DOHH2 (cell line): ENCODE measurements at regions not wholly inside any gene's neighbourhood (a gene's known extent, or its start where the extent isn't known, plus 50 kb on each side); places are given as distances from the start of the nearest gene placed in this dataset.

Source experiments
- H3F3A ChIP-seq: fragments of 200-600 bp; sonication (generic), shearing (Covaris generic); 2 replicates; pipeline ENCODE4 v1.6.0; 2016; ENCODE audit warnings: antibody characterized with exemption, mild to moderate bottlenecking; ENCODE audit not compliant: control insufficient read depth, insufficient read depth
- H3K27ac ChIP-seq: fragments of 200-600 bp; sonication (generic); 2 replicates; pipeline ENCODE4 v1.5.1; 2014; ENCODE audit warnings: low read depth, mild to moderate bottlenecking, low read length, moderate library complexity
- H3K27me3 ChIP-seq: fragments of 200-600 bp; sonication (generic); 2 replicates; pipeline ENCODE4 v1.6.1; 2014; ENCODE audit warnings: mild to moderate bottlenecking, low read length, mixed read lengths; ENCODE audit not compliant: control insufficient read depth
- H3K36me3 ChIP-seq: fragments of 200-600 bp; sonication (generic); 2 replicates; pipeline ENCODE4 v1.6.1; 2014; ENCODE audit warnings: mild to moderate bottlenecking, low read length, moderate library complexity, mixed read lengths; ENCODE audit not compliant: control insufficient read depth
- H3K4me1 ChIP-seq: fragments of 200-600 bp; sonication (generic); 2 replicates; pipeline ENCODE4 v1.6.1; 2014; ENCODE audit warnings: mild to moderate bottlenecking, low read length, mixed read lengths; ENCODE audit not compliant: control insufficient read depth
- H3K4me2 ChIP-seq: fragments of 200-600 bp; sonication (generic); 2 replicates; pipeline ENCODE4 v1.6.0; 2014; ENCODE audit warnings: mild to moderate bottlenecking, low read length, moderate library complexity
- H3K4me3 ChIP-seq: fragments of 200-600 bp; sonication (generic); 2 replicates; pipeline ENCODE4 v1.5.1; 2014; ENCODE audit warnings: mild to moderate bottlenecking, low read length, mixed read lengths
- H3K79me2 ChIP-seq: fragments of 200-600 bp; sonication (generic); 2 replicates; pipeline ENCODE4 v1.6.1; 2014; ENCODE audit warnings: mild to moderate bottlenecking, low read length, mixed read lengths; ENCODE audit not compliant: control insufficient read depth
- H3K9me2 ChIP-seq: fragments of 200-600 bp; sonication (generic); replicated peaks from 2 replicates; pipeline ENCODE4 v1.6.1; 2014; ENCODE audit warnings: mild to moderate bottlenecking, low read length, mixed read lengths; ENCODE audit not compliant: control insufficient read depth
- H3K9me3 ChIP-seq: fragments of 200-600 bp; sonication (generic); 2 replicates; pipeline ENCODE4 v1.6.1; 2014; ENCODE audit warnings: antibody characterized with exemption, low read length, mixed read lengths; ENCODE audit not compliant: control insufficient read depth, insufficient read depth
- H4K20me1 ChIP-seq: fragments of 200-600 bp; sonication (generic); 2 replicates; pipeline ENCODE4 v1.6.0; 2014; ENCODE audit warnings: low read depth, mild to moderate bottlenecking, antibody characterized with exemption, low read length, moderate library complexity; ENCODE audit not compliant: control insufficient read depth, insufficient read depth
- EZH2phosphoT487 ChIP-seq: fragments of 200-600 bp; sonication (generic); IDR thresholded peaks from 2 replicates; pipeline ENCODE4 v1.6.1; 2017; ENCODE audit warnings: borderline replicate concordance, mild to moderate bottlenecking, antibody characterized with exemption, low read length, moderate library complexity, mixed read lengths
- TF ChIP-seq, protein P1 (sequence below): fragments of 200-600 bp; sonication (generic); IDR thresholded peaks from one replicate; pipeline ENCODE4 v1.5.1; 2014; ENCODE audit warnings: antibody characterized with exemption, mild to moderate bottlenecking, low read depth, low read length; ENCODE audit not compliant: poor library complexity, severe bottlenecking

DNA sequence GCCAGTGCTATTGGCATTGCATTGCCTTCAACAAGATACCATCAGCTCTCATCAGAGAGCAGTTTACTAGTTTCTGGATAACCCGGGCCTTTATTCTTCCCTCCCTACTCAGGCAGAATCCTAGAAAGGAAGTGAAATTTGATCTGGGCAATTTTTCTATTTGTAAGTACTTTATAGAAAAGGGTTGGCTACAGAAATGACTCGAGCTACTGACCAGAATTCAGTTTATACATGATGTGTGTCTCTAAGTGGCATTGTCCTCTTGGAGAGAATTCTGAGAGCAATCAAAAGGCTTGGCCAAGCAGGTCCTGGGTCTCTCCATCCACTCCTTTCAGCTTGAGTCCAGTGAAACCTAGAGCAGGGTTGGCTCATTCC is 192.7 kb upstream of the LEF1 start:
- Histone ChIP-seq H3F3A (no peaks in the 10 kb centered on the region), H3K36me3 (no peaks in the 10 kb centered on the region), H3K79me2 (no peaks in the 10 kb centered on the region), H3K9me3 (no peaks in the 10 kb centered on the region), H3K4me1 (no peaks in the 10 kb centered on the region), H4K20me1 (no peaks in the 10 kb centered on the region), H3K4me3 (no peak overlapping the region), H3K27ac (no peak overlapping the region), H3K9me2 (no peaks in the 10 kb centered on the region), H3K4me2 (no peak overlapping the region), H3K27me3 (peaks cover 14% of the 10 kb centered on the region; the same call in 1 of the 2 replicates)
- TF ChIP-seq, protein P1, sequence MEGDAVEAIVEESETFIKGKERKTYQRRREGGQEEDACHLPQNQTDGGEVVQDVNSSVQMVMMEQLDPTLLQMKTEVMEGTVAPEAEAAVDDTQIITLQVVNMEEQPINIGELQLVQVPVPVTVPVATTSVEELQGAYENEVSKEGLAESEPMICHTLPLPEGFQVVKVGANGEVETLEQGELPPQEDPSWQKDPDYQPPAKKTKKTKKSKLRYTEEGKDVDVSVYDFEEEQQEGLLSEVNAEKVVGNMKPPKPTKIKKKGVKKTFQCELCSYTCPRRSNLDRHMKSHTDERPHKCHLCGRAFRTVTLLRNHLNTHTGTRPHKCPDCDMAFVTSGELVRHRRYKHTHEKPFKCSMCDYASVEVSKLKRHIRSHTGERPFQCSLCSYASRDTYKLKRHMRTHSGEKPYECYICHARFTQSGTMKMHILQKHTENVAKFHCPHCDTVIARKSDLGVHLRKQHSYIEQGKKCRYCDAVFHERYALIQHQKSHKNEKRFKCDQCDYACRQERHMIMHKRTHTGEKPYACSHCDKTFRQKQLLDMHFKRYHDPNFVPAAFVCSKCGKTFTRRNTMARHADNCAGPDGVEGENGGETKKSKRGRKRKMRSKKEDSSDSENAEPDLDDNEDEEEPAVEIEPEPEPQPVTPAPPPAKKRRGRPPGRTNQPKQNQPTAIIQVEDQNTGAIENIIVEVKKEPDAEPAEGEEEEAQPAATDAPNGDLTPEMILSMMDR: no peak
- TF ChIP-seq EZH2phosphoT487: no peak

DNA sequence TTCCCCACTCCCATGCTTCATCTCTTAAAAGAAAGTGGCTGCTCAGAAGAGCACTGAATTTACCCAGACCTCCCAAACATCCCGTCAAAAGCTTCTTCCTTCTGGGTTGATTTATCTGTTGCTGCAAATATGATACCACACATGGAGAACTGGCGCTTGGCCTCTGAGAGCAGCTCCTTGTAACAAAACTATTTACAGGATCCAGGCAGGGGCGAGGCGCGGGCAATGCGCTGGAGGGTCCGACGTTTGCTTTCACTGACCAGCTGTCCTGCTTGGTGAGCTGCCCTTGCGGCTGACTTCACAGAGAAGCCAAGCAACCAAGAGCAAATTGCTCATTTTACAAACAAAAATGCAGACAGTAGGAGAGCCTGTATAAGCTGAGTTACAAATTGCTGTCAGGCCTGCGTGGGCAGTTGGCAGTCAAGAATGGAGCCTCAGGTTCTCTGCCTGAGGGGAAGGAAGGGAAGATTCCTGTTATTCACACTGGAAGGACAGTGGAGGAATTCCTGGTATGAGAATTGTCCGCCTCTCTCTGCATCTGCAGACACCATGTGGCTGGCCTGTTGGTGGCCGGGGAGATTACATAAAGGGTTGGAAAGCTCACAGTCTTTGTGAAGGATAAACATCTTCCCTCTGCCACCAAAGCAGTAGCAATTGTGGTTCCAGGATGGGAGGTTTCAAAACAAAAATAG is 192.2 kb upstream of the LEF1 start:
- Histone ChIP-seq H3K4me3 (no peak overlapping the region), H3K79me2 (no peaks in the 10 kb centered on the region), H4K20me1 (no peaks in the 10 kb centered on the region), H3K4me2 (no peak overlapping the region), H3K27me3 (peaks cover 14% of the 10 kb centered on the region; the same call in 1 of the 2 replicates), H3K9me2 (no peaks in the 10 kb centered on the region), H3K9me3 (no peaks in the 10 kb centered on the region), H3K36me3 (no peaks in the 10 kb centered on the region), H3F3A (no peaks in the 10 kb centered on the region), H3K27ac (no peak overlapping the region), H3K4me1 (no peaks in the 10 kb centered on the region)
- TF ChIP-seq EZH2phosphoT487: no peak
- TF ChIP-seq, protein P1: no peak

DNA sequence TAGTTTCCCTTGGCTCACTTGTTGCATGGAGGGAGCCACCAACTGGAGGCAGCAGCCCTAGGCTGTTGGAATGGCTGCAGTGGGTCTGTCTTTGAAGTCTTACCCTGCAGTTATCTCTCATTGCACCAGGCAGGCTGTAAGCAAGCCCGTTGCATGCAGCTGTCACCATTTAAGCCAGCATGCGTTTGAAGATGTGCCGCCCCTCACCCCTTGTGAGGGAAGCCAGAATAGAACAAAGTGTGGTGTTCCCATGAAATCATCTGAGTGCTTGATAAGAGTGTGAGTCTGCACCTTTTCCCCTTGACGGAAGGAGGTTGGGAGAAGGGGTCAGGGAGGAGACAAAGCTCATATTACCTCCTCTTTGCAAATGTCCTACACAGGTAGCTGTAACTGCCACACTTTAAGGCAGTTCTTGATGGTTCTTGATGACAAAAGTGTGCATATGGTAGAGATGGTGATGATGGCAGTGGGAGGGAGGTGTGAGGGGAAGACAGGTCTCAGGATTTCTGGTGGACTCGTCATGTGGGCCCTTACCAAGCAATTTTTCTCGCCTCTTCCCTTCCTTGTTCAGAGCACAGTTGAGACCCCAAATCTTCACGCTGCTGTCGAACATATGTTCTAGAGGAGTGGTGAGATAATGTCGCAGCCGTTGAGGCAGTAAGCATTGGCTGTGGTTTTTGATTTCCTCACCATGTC is 191.4 kb upstream of the LEF1 start:
- Histone ChIP-seq H3K9me3 (no peaks in the 10 kb centered on the region), H3K79me2 (no peaks in the 10 kb centered on the region), H3K4me3 (no peak overlapping the region), H3K27ac (no peak overlapping the region), H3K27me3 (peaks cover 14% of the 10 kb centered on the region; the same call in 1 of the 2 replicates), H3F3A (no peaks in the 10 kb centered on the region), H4K20me1 (no peaks in the 10 kb centered on the region), H3K36me3 (no peaks in the 10 kb centered on the region), H3K9me2 (no peaks in the 10 kb centered on the region), H3K4me1 (no peaks in the 10 kb centered on the region), H3K4me2 (no peak overlapping the region)
- no peak for TF ChIP-seq EZH2phosphoT487
- TF ChIP-seq, protein P1: no peak
